Stimulated activated CD4-positive, alpha-beta T cell treated with anti-CD3 and anti-CD28 coated beads, Interleukin-12 subunit alpha, Interleukin-12 subunit beta, amount 100 ng/mL, for 24 hours (primary cell): ENCODE measurements at regions not wholly inside any gene's neighbourhood (a gene's known extent, or its start where the extent isn't known, plus 50 kb on each side); places are given as distances from the start of the nearest gene placed in this dataset.
"Not testable (repeated sequence)": the region's sequence is repeated elsewhere in the genome, so short reads cannot be mapped to it uniquely, and the experiment has no call there.

Experiments
- DNase-seq, 2 experiments: peaks; one replicate each; pipeline ENCODE4 v3.0.0-alpha.2; 2020; ENCODE audit warnings: low read depth in 2 of 2

GRCh38 chr21:28181730-28182129, 810.9 kb downstream of the LTN1 start:
- DNase-seq = no peak

DNA sequence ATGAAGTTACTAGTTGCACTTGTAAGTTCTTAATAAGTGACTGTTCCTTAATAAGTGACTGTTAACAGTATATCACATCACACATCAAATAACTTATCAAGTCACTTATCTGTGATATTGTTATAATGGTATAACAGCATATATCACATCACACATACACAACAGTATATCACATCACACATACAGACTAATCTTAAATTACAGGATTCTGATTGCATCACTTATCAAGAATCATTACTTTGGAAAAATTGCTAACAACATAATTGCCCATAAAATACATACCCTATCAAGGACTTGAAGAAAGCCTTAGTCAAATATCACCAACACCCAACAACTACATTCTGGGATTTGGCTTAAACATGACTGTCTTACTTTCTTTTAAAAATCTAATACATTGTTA, 813.5 kb downstream of the LTN1 start:
- no peak for DNase-seq

DNA sequence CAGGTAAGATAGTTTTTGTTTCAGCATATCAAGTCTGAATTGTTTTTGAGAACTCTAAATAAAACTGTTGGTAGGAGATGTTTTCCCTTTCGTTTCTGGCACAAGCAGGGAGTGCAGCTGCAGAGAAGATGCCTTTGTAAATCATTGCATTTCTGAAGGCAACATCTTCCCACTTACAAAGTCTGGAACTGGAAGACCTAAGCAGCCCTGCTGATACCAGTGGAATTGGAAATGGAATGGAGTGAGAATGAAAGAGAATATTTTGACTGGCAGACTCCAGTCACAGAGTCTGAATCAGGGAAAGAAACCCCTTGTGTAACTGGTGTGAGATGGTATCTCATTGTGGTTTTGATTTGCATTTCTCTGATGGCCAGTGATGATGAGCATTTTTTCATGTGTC, 815.6 kb downstream of the LTN1 start:
- DNase-seq = no peak

DNA sequence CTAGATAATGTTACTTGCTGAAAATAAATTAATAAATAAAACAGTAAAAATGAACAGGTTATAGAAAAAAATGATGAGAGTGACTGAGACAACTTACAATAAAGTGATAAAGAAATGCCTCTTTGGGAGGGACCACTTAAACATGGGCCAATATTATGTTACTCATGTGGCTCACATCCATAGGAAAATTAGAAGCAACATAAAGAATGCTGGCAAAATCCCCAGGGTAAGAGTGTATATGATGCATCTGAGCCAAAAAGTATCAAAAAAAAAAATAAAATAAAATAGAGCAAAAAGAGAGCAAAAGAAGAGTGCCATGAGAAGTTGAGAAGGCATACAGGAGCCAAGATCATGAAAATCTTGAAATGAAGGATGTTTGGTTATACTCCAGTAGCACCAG, 818.0 kb downstream of the LTN1 start:
- no peak for DNase-seq

DNA sequence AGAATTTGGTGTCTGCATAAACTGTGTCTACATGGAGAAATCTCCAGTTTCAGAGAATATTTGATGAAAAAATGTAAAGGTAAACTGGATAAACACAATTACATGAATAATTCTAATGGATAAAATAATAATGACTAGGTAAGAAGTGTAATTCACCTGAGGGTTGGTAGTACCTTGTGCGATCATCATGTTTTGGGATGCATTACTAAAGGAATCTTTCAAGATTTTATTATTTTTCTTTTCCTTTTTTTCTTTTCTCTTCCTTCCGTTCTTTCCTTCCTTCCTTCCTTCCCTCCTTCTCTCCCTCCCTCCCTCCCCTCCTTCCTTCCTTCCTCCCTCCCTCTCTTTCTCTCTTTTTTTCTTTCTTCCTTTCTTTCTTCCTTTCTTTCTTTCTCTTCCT, 818.7 kb downstream of the LTN1 start:
- no peak for DNase-seq

- DNase-seq = no peak
Measured at GRCh38 chr21:28172376-28172775, 820.3 kb downstream of the LTN1 start.

- no peak for DNase-seq
Measured at GRCh38 chr21:28167366-28167765, 825.3 kb downstream of the LTN1 start.

GRCh38 chr21:28164519-28164918, 828.2 kb downstream of the LTN1 start:
- DNase-seq = not testable (repeated sequence)

GRCh38 chr21:28162052-28162451, 830.6 kb downstream of the LTN1 start:
- DNase-seq = not testable (repeated sequence)

DNA sequence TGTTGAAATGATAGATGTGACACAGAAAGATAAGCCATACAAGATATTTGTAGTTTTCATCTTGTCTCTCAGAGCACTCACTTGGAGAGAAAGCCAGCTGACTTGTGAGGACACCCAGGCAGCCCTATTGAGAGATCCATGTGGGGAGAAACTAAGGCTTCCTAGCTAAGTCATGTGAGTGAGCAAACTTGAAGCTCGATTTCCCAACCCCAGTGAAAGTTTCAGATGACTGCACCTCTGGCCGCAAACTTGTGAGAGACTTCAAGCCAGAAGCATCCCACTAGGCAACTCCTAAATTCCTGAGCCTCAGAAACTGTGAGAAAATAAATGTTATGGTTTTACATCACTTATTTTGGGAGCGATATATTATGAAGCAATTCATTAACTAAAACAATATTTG, 832.3 kb downstream of the LTN1 start:
- no peak for DNase-seq

DNA sequence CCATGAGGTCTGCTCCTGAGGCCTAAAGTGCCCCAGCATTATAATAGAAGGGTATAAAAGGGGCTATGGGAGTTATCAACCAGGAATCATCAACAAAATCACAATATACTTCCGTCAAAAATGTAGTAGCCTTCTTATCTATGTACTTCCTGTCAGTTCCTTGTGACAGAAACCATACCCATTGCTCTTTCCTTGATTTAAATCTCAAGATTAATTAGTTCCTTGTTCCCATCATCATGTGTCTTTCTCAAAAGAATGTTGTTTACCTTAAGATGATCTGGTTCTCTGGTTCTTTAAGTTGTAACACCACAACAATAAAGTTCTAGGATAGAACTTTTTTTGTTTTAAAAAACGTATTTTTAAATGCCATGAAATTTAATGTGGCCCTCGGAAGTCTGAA, 833.3 kb downstream of the LTN1 start:
- DNase-seq = no peak

DNA sequence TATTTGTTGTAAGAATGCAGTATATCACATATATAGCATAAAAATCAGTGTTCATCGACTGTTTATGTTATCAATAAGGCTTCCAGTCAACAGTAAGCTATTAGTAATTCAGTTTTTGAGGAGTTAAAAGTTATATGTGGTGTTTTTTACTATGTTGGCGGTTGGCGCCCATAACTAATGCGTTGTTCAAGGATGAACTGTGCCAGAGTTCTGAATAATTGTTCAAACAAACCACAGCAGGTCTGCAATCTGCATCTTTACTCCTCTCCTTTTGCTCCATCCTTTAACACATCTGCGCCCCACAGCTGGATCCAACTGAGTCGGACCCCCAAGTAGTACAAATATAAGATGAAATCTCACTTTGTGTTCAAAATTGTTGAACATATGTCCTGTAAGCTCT, 836.1 kb downstream of the LTN1 start:
- DNase-seq = no peak

- DNase-seq = no peak
Measured at GRCh38 chr21:28154121-28154520, 838.6 kb downstream of the LTN1 start.

DNA sequence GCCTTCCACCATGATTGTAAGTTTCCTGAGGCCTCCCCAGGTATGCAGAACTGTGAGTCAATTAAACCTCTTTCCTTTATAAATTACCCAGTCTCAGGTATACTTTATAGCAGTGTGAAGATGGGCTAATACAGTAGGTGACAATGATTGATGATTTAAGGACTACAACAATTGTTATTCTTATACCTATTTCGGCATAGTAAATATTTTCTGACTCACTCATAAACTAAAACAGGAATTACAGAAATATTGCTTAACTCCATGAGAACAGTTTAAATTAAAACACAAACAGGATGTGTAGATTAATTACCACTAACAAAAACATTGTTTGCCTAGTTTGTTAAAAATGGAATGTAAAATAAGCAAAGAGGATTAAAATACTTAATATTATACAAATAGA, 839.9 kb downstream of the LTN1 start:
- DNase-seq = no peak

GRCh38 chr21:28151758-28152157, 840.9 kb downstream of the LTN1 start:
- DNase-seq = no peak

DNA sequence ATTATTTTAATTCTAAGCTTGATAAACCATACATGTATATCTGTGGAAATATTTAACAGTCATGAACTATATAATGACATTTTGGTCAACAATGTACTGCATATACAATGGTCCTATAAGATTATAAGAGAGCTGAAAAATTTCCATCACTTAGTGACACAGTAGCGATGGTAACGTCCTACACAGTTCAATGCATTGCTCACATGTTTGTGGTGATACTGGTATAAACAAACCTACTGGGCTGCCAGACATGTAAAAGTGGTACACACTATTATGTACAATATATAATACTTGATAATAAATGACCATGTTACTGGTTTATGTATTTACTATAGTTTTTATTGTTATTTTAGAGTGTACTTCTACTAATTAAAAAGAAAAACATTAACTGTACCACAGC, 841.9 kb downstream of the LTN1 start:
- no peak for DNase-seq

- DNase-seq = no peak
Measured at GRCh38 chr21:28148400-28149064, 844.1 kb downstream of the LTN1 start.

DNA sequence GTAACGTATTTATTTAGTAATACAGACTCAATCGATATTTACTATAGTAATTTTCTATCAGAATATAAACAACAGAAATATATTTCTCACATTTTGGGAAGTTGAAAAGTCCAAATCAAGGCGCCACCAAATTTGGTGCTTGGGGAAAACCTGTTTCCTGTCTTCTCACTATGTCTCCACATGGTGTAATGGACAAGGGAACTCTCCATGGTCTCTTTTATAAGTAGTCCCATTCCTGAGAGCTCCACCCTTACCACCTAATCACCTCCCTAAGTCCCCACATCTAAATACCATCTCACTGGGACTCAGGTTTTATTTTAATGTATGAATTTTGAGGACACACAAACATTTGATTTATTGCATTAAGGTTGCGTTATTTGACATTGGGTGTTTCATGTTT, 848.0 kb downstream of the LTN1 start:
- no peak for DNase-seq

- DNase-seq = no peak
Measured at GRCh38 chr21:28144089-28144488, 848.6 kb downstream of the LTN1 start.

DNA sequence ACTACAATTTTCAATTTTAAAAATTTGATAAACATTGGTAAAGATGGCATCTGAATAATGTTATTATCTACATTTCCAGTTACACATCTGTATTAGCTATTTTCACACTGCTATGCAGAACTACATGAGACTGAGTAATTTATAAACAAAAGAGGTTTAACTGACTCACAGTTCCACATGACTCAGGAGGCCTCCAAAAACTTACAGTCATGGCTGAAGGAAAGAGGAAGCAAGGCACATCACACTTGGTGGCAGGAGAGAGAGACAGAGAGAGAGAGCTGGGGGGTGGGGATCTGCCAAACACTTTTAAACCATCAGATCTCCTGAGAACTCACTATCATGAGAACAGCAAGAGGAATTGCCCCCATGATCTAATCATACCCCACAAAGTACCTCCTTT, 850.0 kb downstream of the LTN1 start:
- DNase-seq = no peak

- no peak for DNase-seq
Measured at GRCh38 chr21:28138272-28138671, 854.4 kb downstream of the LTN1 start.

GRCh38 chr21:28136656-28137255, 855.9 kb downstream of the LTN1 start:
- DNase-seq = no peak

DNA sequence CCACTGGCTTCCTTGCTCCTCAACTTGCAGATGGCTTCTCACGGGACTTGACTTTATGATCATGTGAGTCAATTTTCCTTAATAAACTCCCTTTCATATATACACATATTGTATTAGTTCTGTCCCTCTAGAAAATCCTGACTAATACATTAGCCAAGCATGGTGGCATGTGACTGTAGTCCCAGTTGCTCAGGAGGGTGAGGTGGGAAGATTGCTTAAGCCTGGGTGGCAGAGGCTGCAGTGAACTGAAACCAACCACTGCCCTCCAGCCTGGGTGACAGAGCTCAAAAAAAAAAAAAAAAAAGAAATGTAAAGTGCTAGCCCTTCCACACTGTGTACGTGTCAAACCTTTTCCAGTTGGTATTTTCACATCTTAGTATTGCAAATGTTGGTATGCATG, 857.0 kb downstream of the LTN1 start:
- no peak for DNase-seq

DNA sequence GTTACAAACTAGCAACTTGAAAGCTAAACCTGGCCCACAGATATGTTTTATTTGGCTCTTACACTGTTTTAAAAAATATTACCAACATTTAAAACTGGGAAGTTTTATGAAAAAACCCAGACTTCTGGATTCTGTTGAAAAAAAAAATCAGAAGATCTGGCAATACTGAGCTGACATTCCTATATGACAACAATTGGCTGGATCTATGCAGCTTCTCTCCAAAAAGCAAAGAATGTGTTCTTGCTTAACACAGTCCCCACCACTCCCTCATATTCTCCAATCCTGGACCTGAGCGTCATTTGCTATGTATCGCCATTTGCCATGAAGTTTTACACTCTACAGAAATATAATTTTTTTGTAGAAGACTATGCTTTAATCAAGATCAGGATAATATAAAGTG, 859.6 kb downstream of the LTN1 start:
- DNase-seq = no peak
